Keratinocyte (primary cell): ENCODE measurements at regions not wholly inside any gene's neighbourhood (a gene's known extent, or its start where the extent isn't known, plus 50 kb on each side); places are given as distances from the start of the nearest gene placed in this dataset.

Experiments
- DNase-seq: peaks from one replicate; pipeline ENCODE4 v3.0.0-alpha.2; 2011; ENCODE audit warnings: low read depth, missing footprints, low spot score
- FAIRE-seq: peaks from 2 replicates; lab custom pipeline; 2011; peaks lifted over from hg19 to GRCh38; lab: Jason Lieb, UNC
- H2AFZ ChIP-seq: 2 replicates; pipeline ENCODE4 v1.6.0; 2012; ENCODE audit warnings: low read length, control low read depth, inconsistent platforms; ENCODE audit not compliant: control insufficient read depth
- H3K27ac ChIP-seq: 2 replicates; pipeline ENCODE4 v1.5.1; 2011; ENCODE audit warnings: low read length; ENCODE audit not compliant: control insufficient read depth, insufficient read depth
- H3K27me3 ChIP-seq: 3 replicates; pipeline ENCODE4 v1.6.0; 2011; ENCODE audit warnings: low read length; ENCODE audit not compliant: control insufficient read depth, insufficient read depth; ENCODE audit errors: extremely low read depth
- H3K36me3 ChIP-seq, 2 experiments: 2 replicates in 1 of 2; 3 replicates in 1 of 2; pipeline ENCODE4 v1.5.1; 2011; ENCODE audit warnings: low read length in 2 of 2, mild to moderate bottlenecking in 1 of 2; ENCODE audit not compliant: control insufficient read depth in 2 of 2, insufficient read depth in 2 of 2; ENCODE audit errors: extremely low read depth in 1 of 2
- H3K4me1 ChIP-seq: 3 replicates; pipeline ENCODE4 v1.5.1; 2011; ENCODE audit warnings: low read length; ENCODE audit not compliant: control insufficient read depth, insufficient read depth; ENCODE audit errors: extremely low read depth
- H3K4me2 ChIP-seq: 3 replicates; pipeline ENCODE4 v1.6.0; 2011; ENCODE audit warnings: low read depth, low read length; ENCODE audit not compliant: control insufficient read depth, insufficient read depth; ENCODE audit errors: extremely low read depth
- H3K4me3 ChIP-seq, 3 experiments: fragments of 200-600 bp in 1 of 3; sonication (generic) in 1 of 3; 2 replicates in 2 of 3; 3 replicates in 1 of 3; pipeline ENCODE4 v1.5.1; 2011 to 2016; ENCODE audit warnings: low read length in 3 of 3, mild to moderate bottlenecking in 3 of 3, control low read depth in 2 of 3, inconsistent platforms in 1 of 3, low read depth in 1 of 3, mixed read lengths in 1 of 3, mixed run types in 1 of 3, moderate library complexity in 1 of 3; ENCODE audit not compliant: control insufficient read depth in 2 of 3, insufficient read depth in 2 of 3; ENCODE audit errors: extremely low read depth in 1 of 3
- H3K79me2 ChIP-seq: 2 replicates; pipeline ENCODE4 v1.6.0; 2012; ENCODE audit warnings: low read length; ENCODE audit not compliant: control insufficient read depth, insufficient read depth
- H3K9ac ChIP-seq: 3 replicates; pipeline ENCODE4 v1.6.0; 2011; ENCODE audit warnings: low read length; ENCODE audit not compliant: control insufficient read depth, insufficient read depth; ENCODE audit errors: extremely low read depth
- H3K9me1 ChIP-seq: 3 replicates; pipeline ENCODE4 v1.6.0; 2011; ENCODE audit warnings: low read length; ENCODE audit not compliant: control insufficient read depth, insufficient read depth; ENCODE audit errors: extremely low read depth
- H3K9me3 ChIP-seq: 2 replicates; pipeline ENCODE4 v1.5.1; 2012; ENCODE audit warnings: low read depth, low read length; ENCODE audit not compliant: control insufficient read depth
- H4K20me1 ChIP-seq: 3 replicates; pipeline ENCODE4 v1.6.0; 2011; ENCODE audit warnings: low read length; ENCODE audit not compliant: control insufficient read depth, insufficient read depth; ENCODE audit errors: extremely low read depth
- EZH2 ChIP-seq: IDR thresholded peaks from one replicate; pipeline ENCODE4 v1.6.1; 2012; ENCODE audit warnings: inconsistent platforms, mild to moderate bottlenecking, low read length, moderate library complexity
- dilution Hi-C: fragments of 300-500 bp; cut with MboI; formaldehyde crosslinking; loops from one replicate; pipeline ENCODE4 v1.7.0; 2020; ENCODE audit warnings: low sequenced_read_pairs; ENCODE audit not compliant: extremely low pct_ligation_motif_present
- TF ChIP-seq, protein P1 (sequence below), 3 experiments: IDR thresholded peaks in 1 of 3; conservative IDR thresholded peaks in 1 of 3; optimal IDR thresholded peaks in 1 of 3; 2 replicates in 2 of 3; 3 replicates in 1 of 3; pipeline versions ENCODE3 to v1.5.1; 2011; ENCODE audit warnings: low read length in 3 of 3, mild to moderate bottlenecking in 3 of 3, moderate library complexity in 2 of 3, control low read depth in 1 of 3, inconsistent platforms in 1 of 3; ENCODE audit not compliant: insufficient read depth in 2 of 3; ENCODE audit errors: extremely low read depth in 1 of 3

DNA sequence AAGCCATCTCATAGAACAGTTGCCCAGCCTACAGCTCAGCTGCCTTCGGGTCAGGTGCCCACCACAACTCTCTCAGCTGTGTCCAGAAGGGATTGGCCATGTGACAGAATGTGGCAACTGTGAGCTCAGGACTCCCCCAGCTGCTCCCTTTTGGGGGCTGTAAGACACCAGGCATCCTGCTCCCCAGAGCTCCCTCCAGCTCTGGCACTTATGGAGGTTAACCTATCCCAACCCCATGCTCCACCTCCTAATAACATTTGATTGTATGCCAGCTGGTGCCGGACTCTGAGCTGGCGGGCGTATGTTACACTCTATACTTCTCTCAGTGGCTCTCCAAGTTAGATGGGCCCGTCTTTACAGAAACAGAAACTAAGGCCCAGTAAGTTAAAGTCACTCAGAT is 222.8 kb downstream of the FAM43A start:
- Histone ChIP-seq H3K27ac (no peak overlapping the region), H4K20me1 (no peaks in the 10 kb centered on the region), H3K4me3 (no peak overlapping the region), H3K4me2 (no peak overlapping the region), H3K27me3 (peaks cover 12% of the 10 kb centered on the region), H3K9me1 (no peaks in the 10 kb centered on the region), H2AFZ (no peak overlapping the region), H3K79me2 (no peaks in the 10 kb centered on the region), H3K9ac (no peak overlapping the region), H3K36me3 (no peaks in the 10 kb centered on the region), H3K4me1 (no peaks in the 10 kb centered on the region), H3K9me3 (peaks cover under 1% of the 10 kb centered on the region)
- dilution Hi-C loops = no loop called here
- no peak for DNase-seq
- FAIRE-seq = no peak
- TF ChIP-seq EZH2 = no peak
- TF ChIP-seq, protein P1, sequence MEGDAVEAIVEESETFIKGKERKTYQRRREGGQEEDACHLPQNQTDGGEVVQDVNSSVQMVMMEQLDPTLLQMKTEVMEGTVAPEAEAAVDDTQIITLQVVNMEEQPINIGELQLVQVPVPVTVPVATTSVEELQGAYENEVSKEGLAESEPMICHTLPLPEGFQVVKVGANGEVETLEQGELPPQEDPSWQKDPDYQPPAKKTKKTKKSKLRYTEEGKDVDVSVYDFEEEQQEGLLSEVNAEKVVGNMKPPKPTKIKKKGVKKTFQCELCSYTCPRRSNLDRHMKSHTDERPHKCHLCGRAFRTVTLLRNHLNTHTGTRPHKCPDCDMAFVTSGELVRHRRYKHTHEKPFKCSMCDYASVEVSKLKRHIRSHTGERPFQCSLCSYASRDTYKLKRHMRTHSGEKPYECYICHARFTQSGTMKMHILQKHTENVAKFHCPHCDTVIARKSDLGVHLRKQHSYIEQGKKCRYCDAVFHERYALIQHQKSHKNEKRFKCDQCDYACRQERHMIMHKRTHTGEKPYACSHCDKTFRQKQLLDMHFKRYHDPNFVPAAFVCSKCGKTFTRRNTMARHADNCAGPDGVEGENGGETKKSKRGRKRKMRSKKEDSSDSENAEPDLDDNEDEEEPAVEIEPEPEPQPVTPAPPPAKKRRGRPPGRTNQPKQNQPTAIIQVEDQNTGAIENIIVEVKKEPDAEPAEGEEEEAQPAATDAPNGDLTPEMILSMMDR (optimal IDR thresholded peaks at IDR 0.05 in 1 of 3, IDR thresholded peaks at IDR 0.05 in 1 of 3, conservative IDR thresholded peaks at IDR 0.05 in 1 of 3; ENCODE audit: extremely low read depth in 1 of 3, insufficient read depth in 2 of 3, low read length in 3 of 3) = no peak

DNA sequence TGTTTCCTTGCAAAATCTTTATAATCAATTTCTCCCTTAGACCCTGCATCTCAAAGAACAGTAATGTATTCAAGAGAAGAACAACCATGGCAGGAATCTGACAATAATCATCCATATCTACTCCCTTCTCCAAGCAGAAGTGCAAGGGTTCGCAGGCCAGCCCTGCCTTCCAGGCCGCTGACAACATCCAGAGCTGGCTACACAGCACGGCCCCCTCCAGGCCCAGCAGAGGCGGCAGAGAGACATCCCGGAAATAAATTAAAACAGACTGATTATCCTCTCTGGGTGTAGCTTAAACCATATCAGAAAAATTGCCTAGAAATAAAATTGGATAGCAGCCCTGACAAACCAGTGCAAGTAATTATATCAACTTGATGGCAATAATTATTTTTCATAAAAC is 223.3 kb downstream of the FAM43A start:
- Histone ChIP-seq H3K79me2 (no peaks in the 10 kb centered on the region), H3K9me3 (no peaks in the 10 kb centered on the region), H4K20me1 (no peaks in the 10 kb centered on the region), H3K27ac (no peak overlapping the region), H3K27me3 (peaks cover 12% of the 10 kb centered on the region), H3K9ac (no peak overlapping the region), H2AFZ (no peak overlapping the region), H3K9me1 (no peaks in the 10 kb centered on the region), H3K4me2 (no peak overlapping the region), H3K4me1 (no peaks in the 10 kb centered on the region), H3K36me3 (no peaks in the 10 kb centered on the region), H3K4me3 (no peak overlapping the region)
- FAIRE-seq (no peak), DNase-seq (no peak)
- TF ChIP-seq, protein P1 (optimal IDR thresholded peaks at IDR 0.05 in 1 of 3, IDR thresholded peaks at IDR 0.05 in 1 of 3, conservative IDR thresholded peaks at IDR 0.05 in 1 of 3; ENCODE audit: extremely low read depth in 1 of 3, insufficient read depth in 2 of 3, low read length in 3 of 3) = no peak
- TF ChIP-seq EZH2 = no peak
- dilution Hi-C loops = no loop called here
